COLO668 (cell line): ENCODE measurements at regions not wholly inside any gene's neighbourhood (a gene's known extent, or its start where the extent isn't known, plus 50 kb on each side); places are given as distances from the start of the nearest gene placed in this dataset.

ENCODE experiments used
- DNase-seq: peaks from one replicate; lab custom pipeline; 2025; ENCODE audit not compliant: unreplicated experiment; lab: John Stamatoyannopoulos, UW

GRCh38 chr15:70212963-70213315 lies 115.2 kb upstream of the TLE3 start:
- no peak for DNase-seq

- no peak for DNase-seq
Observed at GRCh38 chr15:70212286-70212962, 114.7 kb upstream of the TLE3 start.

GRCh38 chr15:70210528-70210927 lies 112.8 kb upstream of the TLE3 start:
- DNase-seq, result no peak

DNA sequence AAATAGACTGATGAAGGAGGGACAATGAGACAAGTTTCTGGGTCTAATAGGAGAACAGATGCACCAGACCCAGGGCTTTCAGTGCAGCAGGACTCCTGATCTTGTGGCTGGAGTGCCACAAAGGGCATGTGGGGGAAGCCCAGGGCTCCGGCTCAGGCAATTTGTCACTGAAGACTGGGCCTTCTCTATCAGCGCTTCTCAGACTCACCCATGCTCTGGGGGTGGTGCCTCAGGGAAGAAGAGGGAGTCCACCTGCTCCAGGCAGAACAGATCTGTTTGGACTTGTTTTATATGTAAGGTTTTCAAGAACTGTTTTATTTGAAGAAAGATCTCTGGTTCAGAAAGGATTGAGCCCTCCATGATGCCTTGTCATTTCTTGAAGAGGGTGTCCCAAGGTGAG lies 112.4 kb upstream of the TLE3 start:
- no peak for DNase-seq

- no peak for DNase-seq
Observed at GRCh38 chr15:70209499-70209898, 111.8 kb upstream of the TLE3 start.

DNA sequence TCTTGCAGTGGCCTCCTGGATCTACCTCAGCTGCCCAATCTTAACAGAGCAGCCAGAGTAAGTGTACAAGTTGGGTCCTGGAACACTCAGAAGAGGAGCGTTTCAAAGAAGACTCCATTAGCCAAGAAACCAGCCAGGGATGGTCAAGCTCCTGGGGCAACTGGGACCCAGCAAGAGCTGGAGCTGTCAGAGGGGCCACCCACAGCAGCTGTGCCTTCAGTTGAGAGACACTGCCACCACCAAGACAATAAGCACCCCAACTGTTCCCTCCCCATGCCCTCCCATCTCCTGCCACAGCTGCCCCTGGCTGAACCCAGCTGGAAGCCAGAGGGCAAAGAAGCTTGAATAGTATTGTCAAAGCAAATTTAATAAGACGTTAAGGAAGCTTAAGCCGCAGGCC lies 110.6 kb upstream of the TLE3 start:
- no peak for DNase-seq

- no peak for DNase-seq
Observed at GRCh38 chr15:70206668-70207067, 109.0 kb upstream of the TLE3 start.

GRCh38 chr15:70204652-70205051 lies 106.9 kb upstream of the TLE3 start:
- no peak for DNase-seq

DNA sequence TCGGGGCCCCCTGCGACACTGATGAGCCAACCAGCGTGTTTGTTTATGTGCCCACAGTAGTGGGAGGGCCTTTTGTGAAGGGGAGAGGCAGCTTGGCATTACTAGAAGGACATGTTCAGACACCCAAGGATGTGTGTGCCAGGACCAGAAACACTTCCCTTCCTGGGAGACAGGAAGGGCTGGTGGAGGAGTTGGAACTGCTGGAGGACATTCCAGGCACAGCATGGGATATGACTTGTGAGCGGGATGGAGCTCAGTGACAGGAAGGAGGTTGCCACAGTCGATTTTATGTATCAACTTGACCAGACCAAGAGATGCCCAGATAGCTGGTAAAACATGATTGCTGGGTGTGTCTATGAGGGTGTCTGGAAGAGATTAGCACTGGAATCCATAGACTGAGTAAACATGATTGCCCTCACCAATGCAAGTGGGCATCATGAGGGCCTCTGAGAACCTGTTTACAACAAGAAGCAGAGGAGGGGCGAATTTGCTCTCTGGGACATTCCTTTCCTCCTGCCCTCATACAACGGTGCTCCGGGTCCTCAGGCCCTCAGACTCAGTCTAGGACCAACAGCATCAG lies 106.4 kb upstream of the TLE3 start:
- DNase-seq, result no peak

DNA sequence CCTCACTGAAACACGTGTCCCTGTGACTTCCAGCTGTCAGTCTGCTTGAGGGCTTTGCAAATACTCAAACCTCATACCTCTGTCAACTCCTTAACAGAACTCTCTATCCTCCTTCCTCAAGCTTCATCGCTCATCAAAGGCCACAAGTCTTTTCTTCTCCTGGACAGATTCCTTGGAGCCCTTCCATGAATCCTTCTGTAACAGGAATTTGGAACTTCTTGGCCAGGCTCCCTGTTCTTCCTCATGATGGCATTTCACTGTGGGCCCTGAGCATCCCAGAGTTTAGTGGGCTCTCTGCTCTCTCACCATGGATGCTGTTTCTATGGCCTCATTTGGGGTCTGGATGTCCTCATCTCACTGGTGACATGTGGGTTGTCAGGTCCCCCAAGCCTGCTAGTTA lies 105.0 kb upstream of the TLE3 start:
- no peak for DNase-seq

DNA sequence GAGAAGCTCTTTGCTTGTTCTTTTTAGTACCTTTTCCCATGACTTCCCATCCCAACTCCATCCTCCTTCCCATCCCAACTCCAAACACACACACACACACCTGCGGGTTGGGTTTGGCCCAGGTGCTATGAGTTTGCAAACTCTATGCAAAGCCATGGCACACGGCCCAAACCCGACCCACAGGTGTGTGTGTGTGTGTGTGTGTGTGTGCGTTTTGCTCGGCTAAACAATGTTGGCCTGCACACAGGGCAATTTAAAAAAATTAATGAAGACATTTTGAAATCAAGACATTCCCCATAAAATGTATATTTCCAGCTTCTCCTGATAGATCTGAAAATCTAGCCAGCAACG lies 103.7 kb upstream of the TLE3 start:
- DNase-seq, result no peak

DNA sequence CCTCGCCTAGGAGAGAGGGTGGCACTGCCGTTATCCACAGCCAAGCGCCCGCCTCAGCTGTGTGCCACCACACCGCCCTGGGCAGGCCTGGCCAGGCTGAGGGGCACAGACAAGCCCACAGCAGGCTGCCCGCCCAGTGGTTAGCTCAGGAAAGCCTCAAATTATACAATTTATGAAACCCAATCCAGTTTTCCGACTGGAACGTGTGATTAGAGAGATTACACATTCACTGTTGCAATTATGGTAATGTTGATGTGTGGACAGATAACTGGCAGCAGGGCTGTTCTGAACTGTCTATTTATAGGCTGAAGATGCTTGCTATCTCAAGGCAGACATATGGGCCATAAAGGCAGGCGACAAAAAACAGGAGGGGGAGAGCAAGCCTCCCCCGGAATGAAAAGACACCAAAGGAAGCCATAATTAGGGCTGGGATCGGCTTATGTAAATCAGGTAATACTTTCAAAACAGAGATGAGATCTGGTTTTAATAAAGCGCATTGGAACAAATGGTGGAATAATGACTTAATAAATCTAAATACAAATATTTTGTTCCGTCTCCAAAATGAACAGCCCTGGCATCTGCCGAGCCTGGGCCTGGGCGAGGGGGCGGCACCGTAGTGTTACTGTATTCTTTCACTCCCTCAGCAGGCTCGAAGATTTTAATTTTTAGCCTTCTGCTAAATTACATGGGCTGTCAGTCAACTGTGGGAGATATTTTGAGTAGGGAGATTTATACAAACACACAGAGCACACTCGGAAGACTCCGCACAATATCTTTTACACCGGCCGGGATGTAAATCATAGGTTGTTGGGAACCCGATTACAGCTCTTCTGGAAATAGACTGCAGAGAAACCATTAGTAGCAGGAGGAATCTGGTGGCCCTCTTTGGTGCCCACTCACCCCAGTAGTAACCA lies 103.1 kb upstream of the TLE3 start:
- no peak for DNase-seq

DNA sequence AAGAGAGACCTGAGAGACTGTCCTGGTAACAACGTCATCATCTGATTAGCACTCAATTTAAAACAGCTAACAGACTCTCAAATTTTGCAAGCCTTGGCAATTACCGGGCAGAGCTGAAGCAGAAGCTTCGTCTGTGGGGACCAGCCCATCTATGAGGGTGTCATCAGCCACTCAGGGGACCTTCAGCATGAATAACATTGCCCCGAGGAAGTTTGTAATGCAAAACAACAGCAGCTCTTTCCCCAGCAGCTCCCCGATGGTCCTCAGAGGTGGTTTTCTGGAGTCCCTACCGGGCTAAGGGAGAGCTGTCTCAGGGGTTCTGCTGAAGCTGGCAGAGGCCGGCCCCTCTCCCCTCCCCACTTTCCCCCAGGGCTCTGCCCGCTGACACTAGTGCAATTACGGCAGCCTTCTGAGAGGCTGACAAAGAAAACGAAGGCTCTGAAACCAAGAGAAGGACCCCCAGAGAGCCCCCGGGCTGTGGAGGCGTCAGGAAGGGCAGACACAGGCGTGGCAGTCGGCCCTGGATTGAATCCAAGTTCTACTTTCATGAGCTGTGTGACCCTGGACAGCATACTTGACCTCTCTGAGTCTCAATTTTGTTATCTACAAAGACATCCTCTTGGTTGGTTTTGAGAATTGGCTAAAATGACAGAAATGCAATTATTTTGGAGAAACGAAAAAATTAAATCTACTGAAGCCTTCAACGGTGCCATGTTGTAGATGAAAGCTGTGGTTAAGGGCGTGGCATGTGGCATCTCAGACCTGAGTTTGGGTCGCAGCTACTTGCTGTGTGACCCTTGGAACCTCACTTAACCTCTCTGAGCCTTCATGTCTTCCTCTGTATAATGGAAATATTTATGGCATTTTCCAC lies 102.1 kb upstream of the TLE3 start:
- no peak for DNase-seq

- no peak for DNase-seq
Observed at GRCh38 chr15:70199124-70199482, 101.4 kb upstream of the TLE3 start.

DNA sequence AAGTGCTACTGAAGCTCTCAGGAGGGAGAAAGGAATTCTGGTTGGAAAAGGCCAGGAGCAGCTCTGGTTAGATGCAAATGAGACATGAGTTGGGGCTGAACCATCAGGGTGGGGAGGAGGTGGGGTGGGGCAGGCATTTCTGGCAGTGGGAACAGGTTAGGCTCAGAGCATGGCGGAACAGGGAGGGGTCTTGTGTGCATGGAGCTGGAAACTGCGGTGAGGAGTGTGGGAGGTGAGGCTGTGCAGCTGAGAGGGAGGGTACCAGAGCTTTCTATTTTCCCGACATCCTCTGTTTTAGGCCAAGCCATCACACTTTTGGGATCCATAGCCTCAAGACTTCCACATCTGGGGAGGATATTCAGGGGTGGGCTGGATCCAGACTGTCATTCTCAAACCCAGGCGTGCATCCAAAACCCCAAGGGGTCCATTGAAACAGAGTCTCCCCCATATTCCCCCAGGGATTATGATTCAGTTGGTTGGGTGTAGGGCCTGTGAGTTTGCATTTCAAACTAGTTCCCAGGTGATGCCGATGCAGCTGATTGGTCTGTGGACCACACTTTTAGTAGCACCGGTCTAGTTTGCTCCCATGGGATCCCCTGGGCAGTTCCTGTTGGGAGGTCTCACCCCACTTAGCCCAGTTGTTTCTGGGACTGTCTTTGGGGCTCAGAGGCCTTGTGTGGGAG lies 100.9 kb upstream of the TLE3 start:
- no peak for DNase-seq

DNA sequence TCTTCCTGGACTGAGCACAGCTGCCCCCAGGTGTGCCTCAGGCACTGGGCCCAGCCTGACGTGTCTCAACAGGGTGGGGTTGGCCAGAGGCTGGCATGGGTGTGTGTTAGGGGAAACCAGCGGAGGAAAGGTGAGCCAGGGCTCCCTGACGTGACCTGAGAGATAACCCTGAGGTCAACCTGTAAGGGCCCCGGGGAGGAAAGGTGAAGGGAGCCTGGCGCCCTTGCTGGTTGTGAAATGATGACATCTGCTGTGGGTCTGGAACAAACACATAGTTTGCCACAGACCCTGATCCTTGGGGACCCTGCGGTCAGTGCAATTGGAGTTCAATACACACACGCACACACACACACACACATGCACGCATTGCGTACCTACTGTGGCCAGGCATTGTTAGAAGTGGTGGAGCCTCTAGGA lies 100.2 kb upstream of the TLE3 start:
- no peak for DNase-seq

- DNase-seq, result no peak
Observed at GRCh38 chr15:70197318-70197944, 99.7 kb upstream of the TLE3 start.

GRCh38 chr15:70196372-70197316 lies 98.9 kb upstream of the TLE3 start:
- DNase-seq, result peak; percentile 93

- DNase-seq, result no peak
Observed at GRCh38 chr15:70195587-70196305, 98.0 kb upstream of the TLE3 start.
